SK-N-MC (cell line): ENCODE measurements at regions not wholly inside any gene's neighbourhood (a gene's known extent, or its start where the extent isn't known, plus 50 kb on each side); places are given as distances from the start of the nearest gene placed in this dataset.

Experiments
- EZH2 ChIP-seq: fragments of 200-600 bp; sonication (generic); IDR thresholded peaks from one replicate; pipeline ENCODE4 v1.6.1; 2017; ENCODE audit warnings: antibody characterized with exemption
- POLR2AphosphoS5 ChIP-seq: IDR thresholded peaks from 2 replicates; pipeline ENCODE4 v1.6.1; 2012; ENCODE audit warnings: mild to moderate bottlenecking, low read depth, low read length, borderline replicate concordance

DNA sequence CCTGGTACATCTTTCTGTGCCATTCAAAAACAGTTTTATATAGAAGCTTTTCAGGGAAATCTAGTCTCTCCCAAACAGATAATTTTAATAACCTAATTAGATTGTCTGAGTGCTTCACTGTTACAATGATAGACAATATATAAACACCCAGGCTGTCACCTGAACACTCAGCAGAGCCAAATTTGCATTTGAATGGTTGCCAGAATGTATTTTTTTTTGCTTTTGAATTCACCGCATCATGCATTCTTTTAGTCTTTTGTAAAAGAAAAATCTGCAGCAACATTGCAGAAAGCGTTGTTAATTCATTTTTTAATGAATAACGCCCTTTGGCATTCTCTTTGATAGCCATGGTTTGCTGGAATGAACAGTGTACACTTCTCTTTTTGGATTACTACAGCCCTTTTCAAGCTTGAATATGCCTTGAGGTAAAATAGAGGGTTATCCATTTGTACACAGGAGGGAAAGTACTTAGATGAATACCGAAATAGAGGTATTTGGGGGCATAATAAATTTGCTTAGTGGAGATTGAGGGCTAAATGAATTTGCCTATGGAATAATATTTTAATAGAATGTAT, 175.0 kb upstream of the EPHA5 start:
- no peak for TF ChIP-seq POLR2AphosphoS5
- TF ChIP-seq EZH2: no peak
